Endodermal cell (in vitro differentiated cells): ENCODE measurements at regions not wholly inside any gene's neighbourhood (a gene's known extent, or its start where the extent isn't known, plus 50 kb on each side); places are given as distances from the start of the nearest gene placed in this dataset.
A peak's percentile ranks its signal among the peaks of the same experiment; 100 is the strongest.

Experiments
- DNase-seq: peaks from one replicate; pipeline ENCODE4 v3.0.0-alpha.2; 2017
- H3K27ac ChIP-seq: 2 replicates; pipeline ENCODE4 v1.5.1; 2013; ENCODE audit warnings: mild to moderate bottlenecking, low read depth, low read length, moderate library complexity
- H3K27me3 ChIP-seq: 2 replicates; pipeline ENCODE4 v1.6.1; 2013; ENCODE audit warnings: mild to moderate bottlenecking, low read length, moderate library complexity; ENCODE audit not compliant: insufficient read depth, control insufficient read depth, poor library complexity, severe bottlenecking
- H3K36me3 ChIP-seq: 2 replicates; pipeline ENCODE4 v1.7.0; 2013; ENCODE audit warnings: mild to moderate bottlenecking, low read length, moderate library complexity; ENCODE audit not compliant: control insufficient read depth, insufficient read depth
- H3K4me1 ChIP-seq: one replicate; pipeline ENCODE4 v1.7.0; 2013; ENCODE audit warnings: low read length; ENCODE audit not compliant: control insufficient read depth, insufficient read depth
- H3K4me3 ChIP-seq: 2 replicates; pipeline ENCODE4 v1.5.1; 2013; ENCODE audit warnings: mild to moderate bottlenecking, low read length, moderate library complexity
- H3K9ac ChIP-seq: 2 replicates; pipeline ENCODE4 v1.6.1; 2013; ENCODE audit warnings: mild to moderate bottlenecking, low read length, moderate library complexity; ENCODE audit not compliant: poor library complexity, severe bottlenecking; ENCODE audit errors: extremely low read depth
- H3K9me3 ChIP-seq: 2 replicates; pipeline ENCODE4 v1.6.1; 2013; ENCODE audit warnings: mild to moderate bottlenecking, low read length, moderate library complexity; ENCODE audit not compliant: control insufficient read depth
- H3K27ac Mint-ChIP-seq: 2 replicates; pipeline ENCODE4 v1.8.0; 2020; ENCODE audit warnings: mixed read lengths
- H3K27me3 Mint-ChIP-seq: 2 replicates; pipeline ENCODE4 v1.8.0; 2021; ENCODE audit warnings: mild to moderate bottlenecking, mixed read lengths; ENCODE audit not compliant: insufficient read depth
- H3K36me3 Mint-ChIP-seq: 2 replicates; pipeline ENCODE4 v1.8.0; 2020; ENCODE audit warnings: low read depth, mixed read lengths
- H3K4me1 Mint-ChIP-seq: 2 replicates; pipeline ENCODE4 v1.8.0; 2020; ENCODE audit warnings: mixed read lengths
- H3K4me3 Mint-ChIP-seq: 2 replicates; pipeline ENCODE4 v1.8.0; 2020; ENCODE audit warnings: mild to moderate bottlenecking, moderate library complexity, mixed read lengths
- H3K9me3 Mint-ChIP-seq: 2 replicates; pipeline ENCODE4 v1.8.0; 2020; ENCODE audit warnings: mild to moderate bottlenecking, mixed read lengths
- WGBS, 2 experiments: methylation state at CpG; one replicate each; pipeline versions ENCODE4 v1.1.5 to v1.1.7; 2013; ENCODE audit warnings: missing lambda C conversion rate in 2 of 2, mixed read lengths in 1 of 2; ENCODE audit not compliant: insufficient coverage in 1 of 2, insufficient read length in 1 of 2; 5-methylcytosine and 5-hydroxymethylcytosine counted together
- TF ChIP-seq, protein P1 (sequence below): fragments of 200-600 bp; sonication (generic); conservative IDR thresholded peaks from 2 replicates; pipeline ENCODE4 v1.5.0; 2021; ENCODE audit warnings: antibody characterized with exemption, mild to moderate bottlenecking

DNA sequence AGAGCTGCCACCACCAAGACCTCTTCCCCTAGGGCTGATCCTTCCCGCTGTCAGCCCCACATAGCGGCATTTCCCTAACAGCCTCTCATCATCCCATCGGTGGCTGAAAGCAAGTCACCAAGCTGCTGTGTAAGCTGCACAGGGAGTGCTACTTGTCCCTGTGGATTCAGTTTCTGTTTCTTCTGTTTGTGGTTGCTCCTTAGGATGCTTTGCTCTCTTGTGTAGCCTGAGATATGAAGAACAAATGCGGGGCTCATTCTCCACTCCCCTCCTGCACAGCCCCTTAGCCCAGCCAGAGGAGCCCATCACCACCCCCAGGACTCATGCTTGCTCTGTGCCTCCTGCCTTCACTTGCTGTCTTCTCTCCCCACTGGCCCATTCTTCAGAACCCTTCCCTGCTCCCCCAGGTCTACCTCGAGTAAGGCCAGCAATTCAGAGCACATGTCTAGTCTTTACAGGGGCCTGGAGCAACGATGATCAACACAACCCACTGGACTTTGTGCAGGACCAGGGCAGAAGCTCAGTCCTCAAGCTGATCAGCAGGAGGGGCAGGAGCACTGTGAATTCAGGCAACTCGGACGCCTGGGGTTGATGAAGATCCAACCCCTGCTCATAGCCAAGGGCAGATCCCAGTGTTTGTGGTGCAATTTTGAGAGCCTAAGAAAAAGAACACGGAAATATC lies 82.6 kb upstream of the GALNT2 start:
- Histone ChIP-seq H3K9ac (no peak overlapping the region), H3K27ac (no peak overlapping the region), H3K4me3 (no peak overlapping the region), H3K9me3 (no peaks in the 10 kb centered on the region), H3K27me3 (no peaks in the 10 kb centered on the region), H3K36me3 (no peaks in the 10 kb centered on the region), H3K4me1 (no peaks in the 10 kb centered on the region)
- Mint-ChIP-seq H3K27ac (no peak overlapping the region), H3K4me3 (no peak overlapping the region), H3K27me3 (peaks cover 5% of the 10 kb centered on the region), H3K36me3 (no peaks in the 10 kb centered on the region), H3K4me1 (no peaks in the 10 kb centered on the region), H3K9me3 (no peaks in the 10 kb centered on the region)
- 92 to 93% methylated on average over 8 to 9 of the region's 9 CpGs for WGBS, 2 experiments
- TF ChIP-seq, protein P1, sequence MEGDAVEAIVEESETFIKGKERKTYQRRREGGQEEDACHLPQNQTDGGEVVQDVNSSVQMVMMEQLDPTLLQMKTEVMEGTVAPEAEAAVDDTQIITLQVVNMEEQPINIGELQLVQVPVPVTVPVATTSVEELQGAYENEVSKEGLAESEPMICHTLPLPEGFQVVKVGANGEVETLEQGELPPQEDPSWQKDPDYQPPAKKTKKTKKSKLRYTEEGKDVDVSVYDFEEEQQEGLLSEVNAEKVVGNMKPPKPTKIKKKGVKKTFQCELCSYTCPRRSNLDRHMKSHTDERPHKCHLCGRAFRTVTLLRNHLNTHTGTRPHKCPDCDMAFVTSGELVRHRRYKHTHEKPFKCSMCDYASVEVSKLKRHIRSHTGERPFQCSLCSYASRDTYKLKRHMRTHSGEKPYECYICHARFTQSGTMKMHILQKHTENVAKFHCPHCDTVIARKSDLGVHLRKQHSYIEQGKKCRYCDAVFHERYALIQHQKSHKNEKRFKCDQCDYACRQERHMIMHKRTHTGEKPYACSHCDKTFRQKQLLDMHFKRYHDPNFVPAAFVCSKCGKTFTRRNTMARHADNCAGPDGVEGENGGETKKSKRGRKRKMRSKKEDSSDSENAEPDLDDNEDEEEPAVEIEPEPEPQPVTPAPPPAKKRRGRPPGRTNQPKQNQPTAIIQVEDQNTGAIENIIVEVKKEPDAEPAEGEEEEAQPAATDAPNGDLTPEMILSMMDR = no peak
- peak; percentile 39 for DNase-seq

DNA sequence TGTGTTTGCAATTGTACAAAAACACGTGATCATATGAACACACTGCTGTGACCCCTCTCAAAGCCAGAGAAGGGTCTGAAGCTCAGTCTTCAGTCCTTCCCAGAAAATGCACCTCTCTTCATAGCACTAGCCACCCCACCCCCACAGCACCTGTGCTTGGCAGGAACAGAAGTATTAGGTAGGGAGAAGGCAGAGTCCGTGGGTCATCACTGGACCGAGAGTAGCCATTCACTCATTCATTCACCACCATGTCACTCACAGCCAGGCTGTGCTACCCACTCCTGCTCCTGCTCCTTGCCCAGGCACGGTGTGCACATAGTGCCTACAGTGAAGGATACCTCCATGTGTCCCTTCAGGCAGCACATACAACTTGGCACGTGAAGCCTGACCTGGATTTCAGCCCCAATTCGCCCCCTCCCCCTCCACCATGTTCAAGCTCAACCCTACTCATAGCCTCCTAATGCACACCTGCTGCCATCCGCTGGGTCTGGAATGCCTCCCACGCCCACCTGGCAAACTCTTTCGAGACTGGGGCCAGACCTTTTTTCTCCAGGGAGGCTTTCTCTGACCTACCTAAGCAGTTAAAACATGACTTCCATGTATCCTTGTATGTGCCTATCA lies 81.9 kb upstream of the GALNT2 start:
- no peak overlapping the region for H3K4me3 ChIP-seq
- Mint-ChIP-seq H3K27ac (no peak overlapping the region), H3K4me3 (no peak overlapping the region), H3K27me3 (peaks cover 5% of the 10 kb centered on the region), H3K36me3 (no peaks in the 10 kb centered on the region), H3K4me1 (no peaks in the 10 kb centered on the region), H3K9me3 (no peaks in the 10 kb centered on the region)
- H3K27ac ChIP-seq = no peak overlapping the region
- H3K27me3 ChIP-seq = no peaks in the 10 kb centered on the region
- DNase-seq = peak; percentile 18
- WGBS, 2 experiments = 85 to 94% methylated on average over 6 to 9 of the region's 9 CpGs
- TF ChIP-seq, protein P1 = no peak
- H3K9me3 ChIP-seq = no peaks in the 10 kb centered on the region
- no peak overlapping the region for H3K9ac ChIP-seq
- no peaks in the 10 kb centered on the region for H3K36me3 ChIP-seq
- H3K4me1 ChIP-seq = no peaks in the 10 kb centered on the region

DNA sequence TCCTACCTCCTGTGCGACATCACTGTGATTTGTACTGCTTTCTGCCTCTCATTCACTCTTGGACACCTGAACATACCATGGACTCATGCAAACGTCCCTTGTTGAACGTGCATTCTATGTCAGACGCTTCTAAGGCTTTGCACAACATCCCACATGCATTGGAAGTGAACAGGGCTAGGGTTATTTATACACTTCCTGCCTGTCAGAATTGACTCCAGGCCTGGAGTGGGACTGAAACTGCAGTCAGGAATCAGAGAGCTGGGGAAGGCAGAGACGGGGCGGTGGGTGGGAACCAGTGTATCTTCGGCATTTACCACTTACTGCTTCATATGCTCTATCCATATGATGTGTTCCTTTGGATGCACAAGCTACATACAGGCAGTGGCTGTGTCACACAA lies 81.4 kb upstream of the GALNT2 start:
- Mint-ChIP-seq H3K4me3 (no peak overlapping the region), H3K27me3 (peaks cover 4% of the 10 kb centered on the region), H3K36me3 (no peaks in the 10 kb centered on the region), H3K9me3 (no peaks in the 10 kb centered on the region), H3K4me1 (no peaks in the 10 kb centered on the region), H3K27ac (no peak overlapping the region)
- DNase-seq = peak; percentile 13
- TF ChIP-seq, protein P1 = no peak
- Histone ChIP-seq H3K36me3 (no peaks in the 10 kb centered on the region), H3K9ac (no peak overlapping the region), H3K4me3 (no peak overlapping the region), H3K9me3 (no peaks in the 10 kb centered on the region), H3K27ac (no peak overlapping the region), H3K27me3 (no peaks in the 10 kb centered on the region), H3K4me1 (no peaks in the 10 kb centered on the region)
- WGBS, 2 experiments = 91% methylated on average over 7 of the region's 7 CpGs
